Upper lobe of left lung (tissue), 6 donors: ENCODE measurements at regions not wholly inside any gene's neighbourhood (a gene's known extent, or its start where the extent isn't known, plus 50 kb on each side); places are given as distances from the start of the nearest gene placed in this dataset.

Source experiments
- ATAC-seq, 2 donors: fragments of 200-7000 bp; cut with Tn5 transposase; one replicate each; pipeline ENCODE4 v1.9.1; 2022; ENCODE audit warnings: mild to moderate bottlenecking in 2 of 2, moderate library complexity in 2 of 2; ENCODE audit not compliant: low FRiP score in 2 of 2
- DNase-seq, 2 donors: peaks; one replicate each; pipeline ENCODE4 v3.0.0-alpha.2; 2019 to 2020
- H3K27ac ChIP-seq, 4 donors: fragments of 200-600 bp; sonication (generic); one replicate each; pipeline ENCODE4 v1.5.1; 2016 to 2019
- H3K27me3 ChIP-seq, 4 donors: fragments of 200-600 bp; sonication (generic); one replicate each; pipeline ENCODE4 v1.5.1; 2017 to 2019
- H3K36me3 ChIP-seq, 4 donors: fragments of 200-600 bp; sonication (generic); one replicate each; pipeline ENCODE4 v1.5.1; 2016 to 2019
- H3K4me1 ChIP-seq, 4 donors: fragments of 200-600 bp; sonication (generic); one replicate each; pipeline ENCODE4 v1.5.1; 2018 to 2019
- H3K4me3 ChIP-seq, 4 donors: fragments of 200-600 bp; sonication (generic); one replicate each; pipeline ENCODE4 v1.5.1; 2017 to 2019; ENCODE audit warnings: mild to moderate bottlenecking in 2 of 4, moderate library complexity in 1 of 4
- H3K9me3 ChIP-seq, 4 donors: fragments of 200-600 bp; sonication (generic); one replicate each; pipeline ENCODE4 v1.5.1; 2018 to 2019
- CTCF ChIP-seq, 6 experiments: fragments of 450-650 bp in 4 of 6; fragments of 200-600 bp in 2 of 6; sonication (generic) in 2 of 6; IDR thresholded peaks; one replicate each; pipeline ENCODE4 v1.5.1; 2016 to 2019; ENCODE audit warnings: antibody characterized with exemption in 6 of 6
- EP300 ChIP-seq, 4 donors: sonication (generic); formaldehyde crosslinking; IDR thresholded peaks; one replicate each; pipeline ENCODE4 v1.5.1; 2017; ENCODE audit warnings: antibody characterized with exemption in 4 of 4, control low read depth in 2 of 4
- POLR2A ChIP-seq, 4 donors: fragments of 450-650 bp; IDR thresholded peaks; one replicate each; pipeline ENCODE4 v1.5.1; 2016 to 2017; ENCODE audit warnings: antibody characterized with exemption in 4 of 4, mild to moderate bottlenecking in 2 of 4
- POLR2AphosphoS5 ChIP-seq, 2 donors: sonication (generic); formaldehyde crosslinking; IDR thresholded peaks; one replicate each; pipeline ENCODE4 v1.5.1; 2017; ENCODE audit warnings: antibody characterized with exemption in 2 of 2
- WGBS, 2 donors: methylation state at CpG; one replicate each; pipeline ENCODE4 v1.1.5; 2017 to 2018; 5-methylcytosine and 5-hydroxymethylcytosine counted together
- donor health status: DM: no; HTN: no; CAD: no; lungs with moderate emphysema.
- donor health status: DM: no; HTN: yes; CAD: no; lungs with severe emphysema.

GRCh38 chr4:52370576-52370975 is 288.5 kb downstream of the USP46 start:
- DNase-seq (no peak), ATAC-seq (no peak)
- no peaks in the 10 kb centered on the region for H3K9me3 ChIP-seq
- no peaks in the 10 kb centered on the region for H3K36me3 ChIP-seq
- TF ChIP-seq POLR2A (IDR thresholded peaks at IDR 0.05) (no peak), POLR2AphosphoS5 (IDR thresholded peaks at IDR 0.05) (no peak), CTCF (IDR thresholded peaks at IDR 0.05) (no peak), EP300 (IDR thresholded peaks at IDR 0.05) (no peak)
- H3K4me1 ChIP-seq: no peaks in the 10 kb centered on the region
- 93 to 98% methylated on average over 5 of the region's 5 CpGs for WGBS, 2 donors
- no peaks in the 10 kb centered on the region for H3K27me3 ChIP-seq
- no peak overlapping the region for H3K27ac ChIP-seq
- H3K4me3 ChIP-seq: no peak overlapping the region

GRCh38 chr4:52371841-52372240 is 287.3 kb downstream of the USP46 start:
- Histone ChIP-seq H3K4me3 (no peak overlapping the region), H3K4me1 (no peaks in the 10 kb centered on the region), H3K36me3 (no peaks in the 10 kb centered on the region), H3K27me3 (no peaks in the 10 kb centered on the region), H3K27ac (no peak overlapping the region), H3K9me3 (no peaks in the 10 kb centered on the region)
- TF ChIP-seq POLR2A (IDR thresholded peaks at IDR 0.05) (no peak), EP300 (IDR thresholded peaks at IDR 0.05) (no peak), POLR2AphosphoS5 (IDR thresholded peaks at IDR 0.05) (no peak), CTCF (IDR thresholded peaks at IDR 0.05) (no peak)
- WGBS, 2 donors: 80 to 92% methylated on average over 5 of the region's 5 CpGs
- DNase-seq (no peak), ATAC-seq (no peak)

GRCh38 chr4:52372269-52372668 is 286.8 kb downstream of the USP46 start:
- no peak for DNase-seq
- no peak overlapping the region for H3K27ac ChIP-seq
- H3K4me1 ChIP-seq: no peaks in the 10 kb centered on the region
- TF ChIP-seq POLR2A (IDR thresholded peaks at IDR 0.05): no peak
- TF ChIP-seq POLR2AphosphoS5 (IDR thresholded peaks at IDR 0.05): no peak
- no peak for TF ChIP-seq CTCF (IDR thresholded peaks at IDR 0.05)
- TF ChIP-seq EP300 (IDR thresholded peaks at IDR 0.05): no peak
- ATAC-seq: no peak
- H3K36me3 ChIP-seq: no peaks in the 10 kb centered on the region
- no peaks in the 10 kb centered on the region for H3K9me3 ChIP-seq
- H3K27me3 ChIP-seq: no peaks in the 10 kb centered on the region
- H3K4me3 ChIP-seq: no peak overlapping the region

GRCh38 chr4:52372747-52373146 is 286.4 kb downstream of the USP46 start:
- ATAC-seq: no peak
- Histone ChIP-seq H3K4me3 (no peak overlapping the region), H3K27ac (no peak overlapping the region), H3K27me3 (no peaks in the 10 kb centered on the region), H3K36me3 (no peaks in the 10 kb centered on the region), H3K4me1 (no peaks in the 10 kb centered on the region), H3K9me3 (no peaks in the 10 kb centered on the region)
- no peak for DNase-seq
- TF ChIP-seq POLR2A (IDR thresholded peaks at IDR 0.05) (no peak), EP300 (IDR thresholded peaks at IDR 0.05) (no peak), CTCF (IDR thresholded peaks at IDR 0.05) (no peak), POLR2AphosphoS5 (IDR thresholded peaks at IDR 0.05) (no peak)
- 61 to 66% methylated on average over 3 of the region's 3 CpGs for WGBS, 2 donors

GRCh38 chr4:52373650-52374049 is 285.5 kb downstream of the USP46 start:
- no peak overlapping the region for H3K4me3 ChIP-seq

More at GRCh38 chr4:52373650-52374049, 285.5 kb downstream of the USP46 start:
- Histone ChIP-seq H3K36me3 (no peaks in the 10 kb centered on the region), H3K27ac (no peak overlapping the region), H3K9me3 (no peaks in the 10 kb centered on the region), H3K27me3 (no peaks in the 10 kb centered on the region), H3K4me1 (no peaks in the 10 kb centered on the region)
- ATAC-seq (no peak), DNase-seq (no peak)
- TF ChIP-seq EP300 (IDR thresholded peaks at IDR 0.05): no peak
- WGBS, 2 donors: 72 to 77% methylated on average over 3 of the region's 3 CpGs
